ENCODE measurements at regions not wholly inside any gene's neighbourhood (a gene's known extent, or its start where the extent isn't known, plus 50 kb on each side); places are given as distances from the start of the nearest gene placed in this dataset.
A peak's percentile ranks its signal among the peaks of the same experiment; 100 is the strongest.

- peak; percentile 93 for TF ChIP-seq STAG1 (CRISPR knock-in tag; IDR thresholded peaks at IDR 0.05)
- TF ChIP-seq ZNF263 (CRISPR knock-in tag; IDR thresholded peaks at IDR 0.05) = no peak
- no peak; the same call in none of the 2 replicates for TF ChIP-seq ESRRA (CRISPR knock-in tag; IDR thresholded peaks at IDR 0.05; ENCODE audit: low read depth)
- no peak for TF ChIP-seq ZNF44 (CRISPR knock-in tag; IDR thresholded peaks at IDR 0.05)
- no peak for TF ChIP-seq KAT2B (IDR thresholded peaks at IDR 0.05; ENCODE audit: borderline replicate concordance, low read depth, low read length)
- TF ChIP-seq ZNF18 (CRISPR knock-in tag; IDR thresholded peaks at IDR 0.05; ENCODE audit: insufficient replicate concordance) = peak; percentile 37
- TF ChIP-seq ZNF672 (CRISPR knock-in tag; IDR thresholded peaks at IDR 0.05) = no peak
- TF ChIP-seq HDAC2 (CRISPR knock-in tag; IDR thresholded peaks at IDR 0.05) = peak; percentile 76
- peak; percentile 99 for TF ChIP-seq HIVEP1 (CRISPR knock-in tag; IDR thresholded peaks at IDR 0.05)
- TF ChIP-seq ZBED4 (CRISPR knock-in tag; IDR thresholded peaks at IDR 0.05; ENCODE audit: borderline replicate concordance) = peak; percentile 95
- TF ChIP-seq ZNF512 (CRISPR knock-in tag; IDR thresholded peaks at IDR 0.05) = no peak
- peak; percentile 84 to 95 for TF ChIP-seq POLR2A (IDR thresholded peaks at IDR 0.05; ENCODE audit: insufficient read depth in 1 of 2, low read depth in 2 of 2, low read length in 2 of 2)
- no peak for TF ChIP-seq DZIP1 (CRISPR knock-in tag; IDR thresholded peaks at IDR 0.05)
- TF ChIP-seq IRF2 (CRISPR knock-in tag; IDR thresholded peaks at IDR 0.05) = peak; percentile 89; the same call in 1 of the 2 replicates
- TF ChIP-seq ZNF235 (CRISPR knock-in tag; IDR thresholded peaks at IDR 0.05; ENCODE audit: borderline replicate concordance) = peak; percentile 88; the same call in 1 of the 2 replicates
- TF ChIP-seq ZNF3 (CRISPR knock-in tag; IDR thresholded peaks at IDR 0.05) = no peak
- TF ChIP-seq ZFP91 (CRISPR knock-in tag; IDR thresholded peaks at IDR 0.05; ENCODE audit: borderline replicate concordance) = peak; percentile 99
- no peak; the same call in 1 of the 2 replicates for TF ChIP-seq ZNF652 (CRISPR knock-in tag; IDR thresholded peaks at IDR 0.05; ENCODE audit: borderline replicate concordance, low read depth)
Observed at GRCh38 chr15:92809064-92809879, 90.9 kb upstream of the CHD2 start (continued).
